ENCODE measurements at regions not wholly inside any gene's neighbourhood (a gene's known extent, or its start where the extent isn't known, plus 50 kb on each side); places are given as distances from the start of the nearest gene placed in this dataset.

DNA sequence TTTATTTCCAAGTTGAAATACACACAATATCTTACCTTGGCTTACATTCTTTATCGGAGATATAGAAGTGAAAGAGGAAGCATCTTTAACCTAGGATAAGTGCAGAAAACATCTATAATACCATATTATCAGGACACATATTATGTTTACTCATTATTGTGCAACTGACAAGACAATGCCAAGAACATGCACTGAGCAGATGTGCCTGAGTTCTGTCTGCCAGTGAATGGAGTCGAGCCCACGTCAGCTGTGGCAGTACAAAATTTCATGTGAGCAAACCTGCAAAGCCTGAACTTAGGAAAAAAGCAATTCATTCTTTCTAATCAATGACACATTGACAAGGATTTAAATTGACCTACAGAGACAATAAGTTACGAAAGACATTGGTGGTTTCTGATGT lies 154.4 kb downstream of the AXIN2 start (continued):
- TF ChIP-seq ZNF586 (CRISPR knock-in tag; conservative IDR thresholded peaks at IDR 0.05) (no peak), USF1 (CRISPR knock-in tag; IDR thresholded peaks at IDR 0.05) (no peak), NFYB (IDR thresholded peaks at IDR 0.05; ENCODE audit: extremely low read depth, insufficient read length) (no peak), PYGO2 (tag; IDR thresholded peaks at IDR 0.05) (no peak), XRCC3 (IDR thresholded peaks at IDR 0.05) (no peak), PCBP2 (IDR thresholded peaks at IDR 0.05; ENCODE audit: low read depth, low read length, poor library complexity, severe bottlenecking) (no peak), ZNF140 (CRISPR knock-in tag; IDR thresholded peaks at IDR 0.05) (no peak)
- TF ChIP-seq, protein P1, sequence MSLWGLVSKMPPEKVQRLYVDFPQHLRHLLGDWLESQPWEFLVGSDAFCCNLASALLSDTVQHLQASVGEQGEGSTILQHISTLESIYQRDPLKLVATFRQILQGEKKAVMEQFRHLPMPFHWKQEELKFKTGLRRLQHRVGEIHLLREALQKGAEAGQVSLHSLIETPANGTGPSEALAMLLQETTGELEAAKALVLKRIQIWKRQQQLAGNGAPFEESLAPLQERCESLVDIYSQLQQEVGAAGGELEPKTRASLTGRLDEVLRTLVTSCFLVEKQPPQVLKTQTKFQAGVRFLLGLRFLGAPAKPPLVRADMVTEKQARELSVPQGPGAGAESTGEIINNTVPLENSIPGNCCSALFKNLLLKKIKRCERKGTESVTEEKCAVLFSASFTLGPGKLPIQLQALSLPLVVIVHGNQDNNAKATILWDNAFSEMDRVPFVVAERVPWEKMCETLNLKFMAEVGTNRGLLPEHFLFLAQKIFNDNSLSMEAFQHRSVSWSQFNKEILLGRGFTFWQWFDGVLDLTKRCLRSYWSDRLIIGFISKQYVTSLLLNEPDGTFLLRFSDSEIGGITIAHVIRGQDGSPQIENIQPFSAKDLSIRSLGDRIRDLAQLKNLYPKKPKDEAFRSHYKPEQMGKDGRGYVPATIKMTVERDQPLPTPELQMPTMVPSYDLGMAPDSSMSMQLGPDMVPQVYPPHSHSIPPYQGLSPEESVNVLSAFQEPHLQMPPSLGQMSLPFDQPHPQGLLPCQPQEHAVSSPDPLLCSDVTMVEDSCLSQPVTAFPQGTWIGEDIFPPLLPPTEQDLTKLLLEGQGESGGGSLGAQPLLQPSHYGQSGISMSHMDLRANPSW (CRISPR knock-in tag; IDR thresholded peaks at IDR 0.05), result no peak
- TF ChIP-seq, protein P2, sequence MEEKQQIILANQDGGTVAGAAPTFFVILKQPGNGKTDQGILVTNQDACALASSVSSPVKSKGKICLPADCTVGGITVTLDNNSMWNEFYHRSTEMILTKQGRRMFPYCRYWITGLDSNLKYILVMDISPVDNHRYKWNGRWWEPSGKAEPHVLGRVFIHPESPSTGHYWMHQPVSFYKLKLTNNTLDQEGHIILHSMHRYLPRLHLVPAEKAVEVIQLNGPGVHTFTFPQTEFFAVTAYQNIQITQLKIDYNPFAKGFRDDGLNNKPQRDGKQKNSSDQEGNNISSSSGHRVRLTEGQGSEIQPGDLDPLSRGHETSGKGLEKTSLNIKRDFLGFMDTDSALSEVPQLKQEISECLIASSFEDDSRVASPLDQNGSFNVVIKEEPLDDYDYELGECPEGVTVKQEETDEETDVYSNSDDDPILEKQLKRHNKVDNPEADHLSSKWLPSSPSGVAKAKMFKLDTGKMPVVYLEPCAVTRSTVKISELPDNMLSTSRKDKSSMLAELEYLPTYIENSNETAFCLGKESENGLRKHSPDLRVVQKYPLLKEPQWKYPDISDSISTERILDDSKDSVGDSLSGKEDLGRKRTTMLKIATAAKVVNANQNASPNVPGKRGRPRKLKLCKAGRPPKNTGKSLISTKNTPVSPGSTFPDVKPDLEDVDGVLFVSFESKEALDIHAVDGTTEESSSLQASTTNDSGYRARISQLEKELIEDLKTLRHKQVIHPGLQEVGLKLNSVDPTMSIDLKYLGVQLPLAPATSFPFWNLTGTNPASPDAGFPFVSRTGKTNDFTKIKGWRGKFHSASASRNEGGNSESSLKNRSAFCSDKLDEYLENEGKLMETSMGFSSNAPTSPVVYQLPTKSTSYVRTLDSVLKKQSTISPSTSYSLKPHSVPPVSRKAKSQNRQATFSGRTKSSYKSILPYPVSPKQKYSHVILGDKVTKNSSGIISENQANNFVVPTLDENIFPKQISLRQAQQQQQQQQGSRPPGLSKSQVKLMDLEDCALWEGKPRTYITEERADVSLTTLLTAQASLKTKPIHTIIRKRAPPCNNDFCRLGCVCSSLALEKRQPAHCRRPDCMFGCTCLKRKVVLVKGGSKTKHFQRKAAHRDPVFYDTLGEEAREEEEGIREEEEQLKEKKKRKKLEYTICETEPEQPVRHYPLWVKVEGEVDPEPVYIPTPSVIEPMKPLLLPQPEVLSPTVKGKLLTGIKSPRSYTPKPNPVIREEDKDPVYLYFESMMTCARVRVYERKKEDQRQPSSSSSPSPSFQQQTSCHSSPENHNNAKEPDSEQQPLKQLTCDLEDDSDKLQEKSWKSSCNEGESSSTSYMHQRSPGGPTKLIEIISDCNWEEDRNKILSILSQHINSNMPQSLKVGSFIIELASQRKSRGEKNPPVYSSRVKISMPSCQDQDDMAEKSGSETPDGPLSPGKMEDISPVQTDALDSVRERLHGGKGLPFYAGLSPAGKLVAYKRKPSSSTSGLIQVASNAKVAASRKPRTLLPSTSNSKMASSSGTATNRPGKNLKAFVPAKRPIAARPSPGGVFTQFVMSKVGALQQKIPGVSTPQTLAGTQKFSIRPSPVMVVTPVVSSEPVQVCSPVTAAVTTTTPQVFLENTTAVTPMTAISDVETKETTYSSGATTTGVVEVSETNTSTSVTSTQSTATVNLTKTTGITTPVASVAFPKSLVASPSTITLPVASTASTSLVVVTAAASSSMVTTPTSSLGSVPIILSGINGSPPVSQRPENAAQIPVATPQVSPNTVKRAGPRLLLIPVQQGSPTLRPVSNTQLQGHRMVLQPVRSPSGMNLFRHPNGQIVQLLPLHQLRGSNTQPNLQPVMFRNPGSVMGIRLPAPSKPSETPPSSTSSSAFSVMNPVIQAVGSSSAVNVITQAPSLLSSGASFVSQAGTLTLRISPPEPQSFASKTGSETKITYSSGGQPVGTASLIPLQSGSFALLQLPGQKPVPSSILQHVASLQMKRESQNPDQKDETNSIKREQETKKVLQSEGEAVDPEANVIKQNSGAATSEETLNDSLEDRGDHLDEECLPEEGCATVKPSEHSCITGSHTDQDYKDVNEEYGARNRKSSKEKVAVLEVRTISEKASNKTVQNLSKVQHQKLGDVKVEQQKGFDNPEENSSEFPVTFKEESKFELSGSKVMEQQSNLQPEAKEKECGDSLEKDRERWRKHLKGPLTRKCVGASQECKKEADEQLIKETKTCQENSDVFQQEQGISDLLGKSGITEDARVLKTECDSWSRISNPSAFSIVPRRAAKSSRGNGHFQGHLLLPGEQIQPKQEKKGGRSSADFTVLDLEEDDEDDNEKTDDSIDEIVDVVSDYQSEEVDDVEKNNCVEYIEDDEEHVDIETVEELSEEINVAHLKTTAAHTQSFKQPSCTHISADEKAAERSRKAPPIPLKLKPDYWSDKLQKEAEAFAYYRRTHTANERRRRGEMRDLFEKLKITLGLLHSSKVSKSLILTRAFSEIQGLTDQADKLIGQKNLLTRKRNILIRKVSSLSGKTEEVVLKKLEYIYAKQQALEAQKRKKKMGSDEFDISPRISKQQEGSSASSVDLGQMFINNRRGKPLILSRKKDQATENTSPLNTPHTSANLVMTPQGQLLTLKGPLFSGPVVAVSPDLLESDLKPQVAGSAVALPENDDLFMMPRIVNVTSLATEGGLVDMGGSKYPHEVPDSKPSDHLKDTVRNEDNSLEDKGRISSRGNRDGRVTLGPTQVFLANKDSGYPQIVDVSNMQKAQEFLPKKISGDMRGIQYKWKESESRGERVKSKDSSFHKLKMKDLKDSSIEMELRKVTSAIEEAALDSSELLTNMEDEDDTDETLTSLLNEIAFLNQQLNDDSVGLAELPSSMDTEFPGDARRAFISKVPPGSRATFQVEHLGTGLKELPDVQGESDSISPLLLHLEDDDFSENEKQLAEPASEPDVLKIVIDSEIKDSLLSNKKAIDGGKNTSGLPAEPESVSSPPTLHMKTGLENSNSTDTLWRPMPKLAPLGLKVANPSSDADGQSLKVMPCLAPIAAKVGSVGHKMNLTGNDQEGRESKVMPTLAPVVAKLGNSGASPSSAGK (IDR thresholded peaks at IDR 0.05), result no peak
